Duodenal mucosa (tissue), 2 donors: ENCODE measurements at regions not wholly inside any gene's neighbourhood (a gene's known extent, or its start where the extent isn't known, plus 50 kb on each side); places are given as distances from the start of the nearest gene placed in this dataset.

ENCODE experiments used
- H3K27ac ChIP-seq: one replicate; pipeline ENCODE4 v1.7.0; 2013; ENCODE audit warnings: low read depth, low read length
- H3K27me3 ChIP-seq, 2 donors: one replicate each; pipeline ENCODE4 v1.7.0; 2013; ENCODE audit warnings: low read length in 2 of 2, control low read depth in 1 of 2; ENCODE audit not compliant: insufficient read depth in 2 of 2, control insufficient read depth in 1 of 2
- H3K36me3 ChIP-seq, 2 donors: one replicate each; pipeline ENCODE4 v1.7.0; 2013; ENCODE audit warnings: low read length in 2 of 2, control low read depth in 1 of 2; ENCODE audit not compliant: insufficient read depth in 2 of 2, control insufficient read depth in 1 of 2
- H3K4me1 ChIP-seq, 2 donors: one replicate each; pipeline ENCODE4 v1.7.0; 2013; ENCODE audit warnings: low read length in 2 of 2, control low read depth in 1 of 2; ENCODE audit not compliant: insufficient read depth in 2 of 2, control insufficient read depth in 1 of 2
- H3K4me3 ChIP-seq, 2 donors: one replicate each; pipeline ENCODE4 v1.7.0; 2013; ENCODE audit warnings: low read length in 2 of 2, low read depth in 1 of 2
- H3K9ac ChIP-seq, 2 donors: one replicate each; pipeline ENCODE4 v1.7.0; 2013; ENCODE audit warnings: low read length in 2 of 2, low read depth in 1 of 2
- H3K9me3 ChIP-seq, 2 donors: one replicate each; pipeline ENCODE4 v1.7.0; 2013; ENCODE audit warnings: low read length in 2 of 2, control low read depth in 1 of 2; ENCODE audit not compliant: control insufficient read depth in 1 of 2

DNA sequence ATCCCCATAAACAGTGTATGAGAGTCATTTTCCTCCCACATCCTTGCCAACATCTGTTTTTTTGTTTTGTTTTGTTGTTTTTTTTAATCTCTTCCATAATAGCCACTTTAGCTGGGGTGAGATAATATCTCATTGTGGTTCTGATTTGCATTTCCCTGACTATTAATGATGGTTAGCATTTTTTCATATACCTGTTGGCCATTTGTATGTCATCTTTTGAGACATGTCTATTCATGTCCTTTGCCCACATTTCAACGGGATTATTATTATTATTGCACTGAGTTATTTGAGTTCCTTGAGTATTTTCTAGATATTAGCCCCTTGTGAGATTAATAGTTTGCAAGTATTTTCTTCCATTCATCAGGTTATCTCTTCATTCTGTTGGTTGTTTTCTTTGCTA, 223.3 kb downstream of the LPIN1 start:
- no peaks in the 10 kb centered on the region for H3K4me1 ChIP-seq
- H3K27me3 ChIP-seq, result no peaks in the 10 kb centered on the region
- H3K27ac ChIP-seq, result no peak overlapping the region

DNA sequence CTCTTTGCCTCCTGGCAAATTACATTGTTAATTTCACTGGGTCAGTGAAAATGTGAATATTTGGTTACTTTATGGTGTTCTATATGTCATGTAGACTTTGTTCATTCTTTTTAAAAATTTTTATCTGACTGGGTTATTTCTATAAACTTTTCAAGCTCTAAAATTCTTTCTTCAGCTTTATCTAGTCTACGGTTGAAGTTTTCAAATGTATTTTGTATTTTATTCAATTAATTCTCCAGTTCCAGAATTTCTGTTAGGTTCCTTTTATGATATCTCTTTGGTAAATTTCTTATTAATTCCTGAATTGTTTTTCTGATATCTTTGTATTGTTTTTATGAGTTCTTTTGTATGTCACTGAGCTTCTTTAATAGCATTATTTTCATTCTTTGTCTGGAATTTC, 228.1 kb downstream of the LPIN1 start:
- H3K4me3 ChIP-seq, result no peak overlapping the region
- no peaks in the 10 kb centered on the region for H3K4me1 ChIP-seq
- no peaks in the 10 kb centered on the region for H3K9me3 ChIP-seq
- H3K36me3 ChIP-seq, result no peaks in the 10 kb centered on the region
- no peak overlapping the region for H3K9ac ChIP-seq
- no peaks in the 10 kb centered on the region for H3K27me3 ChIP-seq
- H3K27ac ChIP-seq, result no peak overlapping the region

More for the DNA sequence above, 223.3 kb downstream of the LPIN1 start:
- H3K9ac ChIP-seq, result no peak overlapping the region
- H3K9me3 ChIP-seq, result no peaks in the 10 kb centered on the region
- no peaks in the 10 kb centered on the region for H3K36me3 ChIP-seq
- no peak overlapping the region for H3K4me3 ChIP-seq

DNA sequence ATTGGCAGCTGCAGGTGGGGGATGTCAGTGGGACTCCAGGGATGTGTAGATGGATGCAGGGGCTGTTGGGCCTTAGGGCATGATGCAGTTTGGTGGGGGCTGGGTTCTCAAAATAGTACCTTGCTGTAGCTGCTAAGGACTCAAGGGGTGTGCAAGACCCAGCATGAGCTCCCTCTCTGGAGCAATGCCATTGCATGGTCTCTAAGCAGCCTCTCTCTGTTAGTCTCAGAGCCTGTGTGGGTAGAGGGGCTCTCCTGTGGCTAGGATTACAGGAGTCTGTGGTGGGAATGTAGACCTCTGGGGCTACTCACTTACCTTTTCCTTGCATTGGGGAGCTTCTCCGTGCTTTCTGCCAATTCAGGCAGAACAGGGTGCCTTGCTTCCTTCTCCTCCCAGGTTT, 228.9 kb downstream of the LPIN1 start:
- Histone ChIP-seq H3K4me3 (no peak overlapping the region), H3K9ac (no peak overlapping the region), H3K36me3 (no peaks in the 10 kb centered on the region), H3K4me1 (no peaks in the 10 kb centered on the region), H3K27ac (no peak overlapping the region), H3K27me3 (no peaks in the 10 kb centered on the region), H3K9me3 (no peaks in the 10 kb centered on the region)

DNA sequence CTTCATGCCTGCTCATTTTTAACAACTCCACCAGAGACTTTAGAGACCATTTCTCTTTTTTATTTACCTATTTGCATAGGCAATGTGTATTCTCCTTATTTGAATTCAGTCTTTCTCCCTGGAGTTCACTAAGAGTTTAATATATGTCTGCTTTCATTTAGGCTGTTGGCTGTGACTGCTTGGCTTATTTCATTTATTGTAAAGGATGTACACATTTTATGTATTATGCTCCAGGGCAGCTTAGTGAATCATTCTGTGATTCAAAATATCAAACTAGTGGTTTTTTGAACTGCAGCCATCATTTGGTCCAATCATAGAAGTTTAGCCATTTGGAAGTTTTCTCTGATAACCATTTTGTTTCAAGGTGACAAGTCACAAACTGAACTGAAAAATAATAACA, 229.6 kb downstream of the LPIN1 start:
- no peaks in the 10 kb centered on the region for H3K36me3 ChIP-seq
- H3K27ac ChIP-seq, result no peak overlapping the region
- no peak overlapping the region for H3K4me3 ChIP-seq
- no peaks in the 10 kb centered on the region for H3K9me3 ChIP-seq
- H3K9ac ChIP-seq, result no peak overlapping the region
- H3K27me3 ChIP-seq, result no peaks in the 10 kb centered on the region
- no peaks in the 10 kb centered on the region for H3K4me1 ChIP-seq

DNA sequence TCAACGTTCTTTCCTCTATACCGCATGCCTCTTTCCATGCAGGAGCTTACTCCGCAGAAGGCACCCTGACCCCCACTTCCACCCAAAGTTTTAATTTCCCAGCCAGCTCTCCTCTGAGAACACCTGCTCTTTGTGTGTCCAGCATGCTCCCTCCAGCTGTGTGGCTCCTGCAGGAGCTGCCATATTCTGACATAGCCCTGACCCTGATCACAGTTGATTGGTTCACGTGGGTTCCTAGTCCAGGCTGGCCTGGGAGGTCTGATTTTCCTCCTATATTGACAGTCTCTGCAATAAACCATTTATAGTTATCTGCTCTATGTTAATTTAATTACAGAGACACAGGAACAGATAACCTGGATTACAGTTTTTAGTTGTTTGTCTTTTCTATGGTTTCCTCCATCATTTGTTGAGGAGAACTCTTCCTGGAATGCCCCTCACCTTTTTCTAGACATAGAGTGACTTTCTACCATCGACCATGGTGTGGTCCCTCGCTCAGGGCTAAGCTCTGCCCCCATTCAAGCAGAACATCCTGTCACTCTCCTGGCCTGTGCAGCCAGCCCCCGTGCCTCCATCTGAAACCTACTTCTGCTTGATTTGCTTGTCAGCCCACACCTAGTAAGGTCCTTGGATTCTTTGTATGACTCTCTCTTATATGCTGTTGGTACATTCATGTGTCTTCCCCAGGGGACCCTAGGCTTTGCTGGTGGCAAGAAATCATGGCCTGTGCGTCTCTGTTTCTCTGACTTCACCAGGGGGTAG, 231.5 kb downstream of the LPIN1 start:
- Histone ChIP-seq H3K27me3 (no peaks in the 10 kb centered on the region), H3K4me3 (no peak overlapping the region), H3K9ac (no peak overlapping the region), H3K27ac (no peak overlapping the region), H3K9me3 (no peaks in the 10 kb centered on the region), H3K4me1 (no peaks in the 10 kb centered on the region), H3K36me3 (no peaks in the 10 kb centered on the region)

DNA sequence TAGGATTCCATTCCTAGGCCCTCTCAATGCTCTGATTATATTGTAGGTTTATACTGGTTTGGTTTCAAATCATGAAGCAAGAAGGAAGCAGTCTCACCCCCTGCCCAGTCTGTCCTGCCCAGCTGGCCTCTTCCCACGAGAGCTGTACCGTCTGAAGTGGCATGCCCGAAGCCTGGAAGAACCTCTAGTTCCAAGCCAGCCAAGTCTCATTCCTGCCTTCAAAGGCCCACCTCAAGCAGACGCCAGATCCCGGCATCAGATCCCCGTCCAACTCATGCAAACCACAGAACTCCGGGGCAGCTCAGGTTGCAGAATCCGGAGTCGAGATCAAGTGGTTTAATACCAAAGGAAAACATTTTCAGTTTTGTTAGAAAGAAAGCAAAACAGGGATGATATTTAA, 234.4 kb downstream of the LPIN1 start:
- Histone ChIP-seq H3K36me3 (no peaks in the 10 kb centered on the region), H3K27ac (no peak overlapping the region), H3K27me3 (no peaks in the 10 kb centered on the region), H3K9ac (no peak overlapping the region), H3K4me1 (no peaks in the 10 kb centered on the region), H3K4me3 (no peak overlapping the region), H3K9me3 (no peaks in the 10 kb centered on the region)

DNA sequence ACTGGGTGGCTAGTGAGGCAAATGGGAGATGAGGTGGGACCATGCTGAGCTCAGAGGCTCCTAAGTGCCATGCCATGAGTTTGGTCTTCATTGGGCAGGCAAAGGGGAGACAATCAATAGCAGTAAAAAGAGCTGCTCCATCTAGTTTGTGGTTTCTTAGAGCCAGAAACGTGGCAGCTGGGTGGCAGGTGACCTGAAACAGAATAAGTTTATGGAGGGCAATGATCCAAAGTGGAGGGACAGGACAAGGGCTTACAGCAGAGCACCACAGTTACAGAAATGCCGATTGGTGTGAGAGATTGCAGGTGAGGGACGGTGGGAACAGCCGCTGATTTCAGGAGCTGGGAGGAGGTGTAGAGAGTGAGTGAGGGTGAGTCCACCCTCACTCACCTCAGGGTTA, 237.0 kb downstream of the LPIN1 start:
- Histone ChIP-seq H3K9ac (no peak overlapping the region), H3K4me3 (no peak overlapping the region), H3K27me3 (no peaks in the 10 kb centered on the region), H3K4me1 (no peaks in the 10 kb centered on the region), H3K36me3 (no peaks in the 10 kb centered on the region), H3K27ac (no peak overlapping the region), H3K9me3 (no peaks in the 10 kb centered on the region)

DNA sequence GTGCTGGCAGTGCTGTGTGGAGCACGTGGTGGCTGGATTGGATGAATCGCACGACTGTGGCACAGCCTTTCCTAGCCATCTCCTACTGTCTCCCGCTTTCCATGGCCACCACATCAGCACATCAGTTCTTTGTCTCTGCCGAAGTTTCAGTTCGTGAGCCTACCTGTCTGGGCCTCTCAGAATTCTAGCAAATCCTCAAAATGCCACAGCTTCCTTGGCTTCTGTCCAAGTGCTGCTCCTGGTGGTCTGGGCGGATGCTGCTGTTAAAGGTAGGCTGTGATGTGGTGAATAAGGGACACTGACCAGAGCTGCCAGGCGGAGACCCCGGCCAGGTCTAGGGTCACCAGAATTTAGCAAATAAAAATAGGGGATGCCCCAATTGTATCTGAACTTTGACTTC, 237.4 kb downstream of the LPIN1 start:
- Histone ChIP-seq H3K27me3 (no peaks in the 10 kb centered on the region), H3K4me1 (no peaks in the 10 kb centered on the region), H3K27ac (no peak overlapping the region), H3K9ac (no peak overlapping the region), H3K4me3 (no peak overlapping the region), H3K9me3 (no peaks in the 10 kb centered on the region), H3K36me3 (no peaks in the 10 kb centered on the region)

DNA sequence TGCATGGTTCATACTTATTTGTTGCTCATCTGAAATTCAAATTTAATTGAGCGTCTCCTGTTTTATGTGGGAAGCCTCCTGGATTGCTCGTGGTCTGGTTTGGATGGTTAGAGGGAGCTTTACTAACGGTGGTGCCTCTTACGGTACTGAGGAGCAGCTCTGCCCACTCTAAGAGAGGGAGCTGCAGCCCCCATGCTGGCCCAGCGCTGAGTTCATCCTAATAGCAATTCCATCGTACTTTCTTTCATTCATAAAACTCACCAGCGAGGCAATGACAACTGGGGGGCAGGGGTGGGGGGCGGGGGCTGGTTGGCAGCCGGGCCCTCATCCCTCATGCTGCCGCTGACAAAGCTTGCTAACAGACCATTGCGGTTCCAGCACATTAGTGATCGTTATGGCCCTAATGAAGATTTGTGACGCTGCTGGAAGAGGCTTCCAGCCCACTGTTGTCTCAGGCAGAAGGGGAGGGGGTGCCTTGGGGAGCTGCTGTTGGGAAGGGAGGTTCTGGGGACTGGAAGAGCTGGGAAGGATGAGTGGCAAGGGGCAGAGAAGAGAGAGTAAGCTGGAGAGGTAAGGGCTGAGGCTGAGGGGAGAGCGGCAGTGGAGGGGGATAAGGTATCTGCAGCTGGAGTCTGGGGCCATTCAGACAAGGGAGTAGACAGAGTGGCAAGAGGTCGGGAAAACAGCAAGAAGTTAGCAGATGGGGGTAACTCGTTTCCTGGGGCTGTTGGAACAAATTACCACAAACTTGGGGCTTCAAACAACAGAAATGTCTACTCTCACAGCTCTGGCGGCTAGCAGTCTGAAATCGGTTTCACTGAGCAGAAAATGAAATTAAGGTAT, 238.1 kb downstream of the LPIN1 start:
- Histone ChIP-seq H3K4me1 (no peaks in the 10 kb centered on the region), H3K36me3 (no peaks in the 10 kb centered on the region), H3K27me3 (no peaks in the 10 kb centered on the region), H3K9ac (no peak overlapping the region), H3K4me3 (no peak overlapping the region), H3K27ac (no peak overlapping the region), H3K9me3 (no peaks in the 10 kb centered on the region)

DNA sequence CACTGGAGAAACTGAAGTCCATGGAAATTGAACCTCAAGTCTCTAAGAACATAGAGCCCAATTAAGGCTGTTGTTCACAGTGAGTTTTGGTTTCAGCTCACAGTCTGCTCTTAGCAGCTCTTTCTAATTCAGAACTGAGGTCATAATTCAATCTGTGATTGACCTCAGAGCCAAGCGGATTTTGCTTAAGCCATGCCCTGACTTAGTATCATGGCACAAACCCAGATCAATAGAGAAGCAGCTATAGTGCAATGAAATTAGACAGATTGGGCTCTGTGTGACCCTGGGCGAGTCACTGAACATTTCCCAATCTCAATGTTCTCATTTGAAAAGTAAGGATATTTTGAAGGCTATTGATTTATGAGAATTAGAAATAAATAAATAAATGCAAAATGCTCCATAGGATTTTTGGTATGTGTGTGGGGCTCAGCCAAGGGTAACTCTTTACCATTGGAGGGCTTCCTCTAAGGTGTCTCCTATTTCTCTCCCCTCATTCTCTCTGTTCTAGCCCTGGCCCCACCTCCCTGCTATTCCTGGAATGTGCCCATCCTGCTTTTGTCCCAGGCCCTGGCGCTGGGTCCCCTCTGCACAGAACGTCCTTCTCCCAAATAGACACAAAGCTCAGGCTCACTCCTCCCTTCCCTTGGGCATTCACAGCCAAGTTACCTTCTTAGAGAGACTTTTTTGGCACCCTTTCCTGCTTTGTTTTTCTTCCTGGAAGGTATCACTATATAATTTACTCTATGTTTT, 239.6 kb downstream of the LPIN1 start:
- H3K9me3 ChIP-seq, result no peaks in the 10 kb centered on the region
- H3K27ac ChIP-seq, result no peak overlapping the region
- no peak overlapping the region for H3K4me3 ChIP-seq
- H3K27me3 ChIP-seq, result no peaks in the 10 kb centered on the region
- H3K9ac ChIP-seq, result no peak overlapping the region
- no peaks in the 10 kb centered on the region for H3K4me1 ChIP-seq
- H3K36me3 ChIP-seq, result no peaks in the 10 kb centered on the region
